K562 (cell line): ENCODE measurements at regions not wholly inside any gene's neighbourhood (a gene's known extent, or its start where the extent isn't known, plus 50 kb on each side); places are given as distances from the start of the nearest gene placed in this dataset.

Experiments used
- BMI1 ChIP-seq: fragments of 150-350 bp; IDR thresholded peaks from 2 replicates; pipeline ENCODE4 v1.6.1; 2014; ENCODE audit warnings: low read length
- CREM ChIP-seq: IDR thresholded peaks from 2 replicates; pipeline ENCODE4 v1.6.1; 2014; ENCODE audit warnings: antibody characterized with exemption, low read depth
- CTCF ChIP-seq, 3 experiments: IDR thresholded peaks in 2 of 3; conservative IDR thresholded peaks in 1 of 3; 2 replicates each; pipeline ENCODE4 v1.5.1; 2011 to 2012; ENCODE audit warnings: low read length in 3 of 3, mild to moderate bottlenecking in 3 of 3, control low read depth in 2 of 3, improper control_type of control experiment in 1 of 3, inconsistent platforms in 1 of 3, low read depth in 1 of 3, mixed read lengths in 1 of 3, moderate library complexity in 1 of 3; ENCODE audit not compliant: insufficient read depth in 2 of 3
- MAX ChIP-seq: sonication (generic); formaldehyde crosslinking; IDR thresholded peaks from 2 replicates; pipeline ENCODE4 v1.9.0; 2022; ENCODE audit warnings: mild to moderate bottlenecking, missing genetic modification reagents
- MCM5 ChIP-seq: fragments of 450-650 bp; IDR thresholded peaks from 2 replicates; pipeline ENCODE4 v1.6.1; 2016; ENCODE audit warnings: low read depth
- MTA3 ChIP-seq: fragments of 450-650 bp; formaldehyde crosslinking; IDR thresholded peaks from 2 replicates; pipeline ENCODE4 v1.6.1; 2017; ENCODE audit warnings: mild to moderate bottlenecking, borderline replicate concordance
- NFE2L1 ChIP-seq: fragments of 450-650 bp; IDR thresholded peaks from 2 replicates; pipeline ENCODE4 v1.6.1; 2016; ENCODE audit warnings: missing genetic modification characterization, low read depth, mild to moderate bottlenecking, missing compliant biosample characterization, moderate library complexity, borderline replicate concordance
- NFYB ChIP-seq: IDR thresholded peaks from 2 replicates; pipeline ENCODE4 v1.6.1; 2011; ENCODE audit warnings: mild to moderate bottlenecking, moderate library complexity; ENCODE audit not compliant: insufficient read length; ENCODE audit errors: extremely low read depth
- NR2C1 ChIP-seq, 2 experiments: fragments of 450-650 bp; IDR thresholded peaks; 2 replicates each; pipeline ENCODE4 v1.6.1; 2017; ENCODE audit warnings: mild to moderate bottlenecking in 2 of 2, antibody characterized with exemption in 1 of 2, inconsistent platforms in 1 of 2, missing compliant biosample characterization in 1 of 2, missing genetic modification characterization in 1 of 2
- POLR2A ChIP-seq: fragments of 450-650 bp; conservative IDR thresholded peaks from 2 replicates; pipeline ENCODE4 v1.6.1; 2016
- POLR2AphosphoS5 ChIP-seq: IDR thresholded peaks from 2 replicates; pipeline ENCODE4 v1.6.1; 2011; ENCODE audit warnings: mild to moderate bottlenecking, low read depth, low read length, moderate library complexity; ENCODE audit not compliant: control insufficient read depth, insufficient read depth
- POLR3G ChIP-seq: IDR thresholded peaks from 2 replicates; pipeline ENCODE4 v1.6.1; 2011; ENCODE audit not compliant: insufficient read length, insufficient replicate concordance; ENCODE audit errors: extremely low read depth
- RAD51 ChIP-seq: fragments of 450-650 bp; IDR thresholded peaks from 2 replicates; pipeline ENCODE4 v1.7.1; 2016; ENCODE audit warnings: low read depth, mild to moderate bottlenecking, borderline replicate concordance
- RBM22 ChIP-seq: fragments of 200-400 bp; formaldehyde crosslinking; IDR thresholded peaks from 2 replicates; pipeline ENCODE4 v1.6.1; 2018; ENCODE audit warnings: low read length, low read depth; ENCODE audit not compliant: poor library complexity, severe bottlenecking

- TF ChIP-seq RAD51 (no peak), MTA3 (no peak), CREM (no peak), RBM22 (no peak), NR2C1 (IDR thresholded peaks at IDR 0.05) (no peak), NR2C1 (tag; IDR thresholded peaks at IDR 0.05) (no peak), POLR3G (no peak), CTCF (IDR thresholded peaks at IDR 0.05 in 2 of 3, conservative IDR thresholded peaks at IDR 0.05 in 1 of 3; ENCODE audit: insufficient read depth in 2 of 3, low read depth in 1 of 3, low read length in 3 of 3) (no peak), MCM5 (no peak), BMI1 (no peak), POLR2AphosphoS5 (no peak), POLR2A (no peak), MAX (no peak), NFE2L1 (tag) (no peak), NFYB (no peak)
Measured at GRCh38 chr6:40336940-40337760, 250.0 kb downstream of the LRFN2 start.
